ENCODE measurements at regions not wholly inside any gene's neighbourhood (a gene's known extent, or its start where the extent isn't known, plus 50 kb on each side); places are given as distances from the start of the nearest gene placed in this dataset.

DNA sequence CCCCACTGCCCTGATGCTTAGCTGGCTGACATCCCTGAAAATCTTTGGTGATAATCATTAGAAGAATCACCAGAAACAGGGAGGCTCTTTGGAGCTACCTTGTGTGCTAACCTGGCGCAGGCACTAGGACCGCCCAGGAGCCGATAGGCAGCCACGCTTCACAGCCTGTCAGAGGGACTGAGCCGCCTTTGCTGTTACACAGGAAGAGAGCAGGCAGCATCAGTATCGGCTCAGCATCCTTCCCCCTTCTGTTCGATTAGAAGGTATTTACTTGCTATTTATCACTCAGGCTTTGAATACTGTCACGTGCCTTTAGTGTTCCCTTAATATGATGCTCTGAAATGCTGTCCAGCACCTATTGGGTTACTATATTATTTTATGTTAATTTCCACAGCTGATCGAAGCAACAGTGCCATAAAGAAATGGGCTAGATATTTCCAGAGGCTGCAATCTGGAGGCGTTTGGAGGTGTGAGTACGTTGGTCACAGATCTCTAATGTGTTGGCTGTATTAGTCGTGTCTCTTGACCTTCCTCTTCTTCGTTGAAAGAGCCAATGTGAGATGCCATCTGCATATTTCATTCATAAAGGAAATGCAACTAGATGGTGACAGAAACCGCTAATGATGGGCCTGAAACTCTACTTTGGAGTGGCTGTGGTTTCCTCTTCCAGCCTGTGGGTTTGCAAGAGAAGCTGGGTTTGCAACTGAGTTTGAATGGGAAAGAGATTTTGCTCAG, 110.4 kb upstream of the RAB27B start:
- Histone ChIP-seq H3K4me2 (ENCODE audit: low read depth, low read length, poor library complexity, severe bottlenecking) (peak overlapping the region; percentile 88), H3K36me3 (ENCODE audit: insufficient read depth, low read length) (no peaks in the 10 kb centered on the region), H3K9ac (ENCODE audit: low read depth, low read length, poor library complexity, severe bottlenecking) (no peak overlapping the region), H3K4me3 (ENCODE audit: low read length, poor library complexity, severe bottlenecking) (peak overlapping the region; percentile 74), H4K20me1 (ENCODE audit: insufficient read depth, low read length, poor library complexity, severe bottlenecking) (no peaks in the 10 kb centered on the region), H3K79me2 (ENCODE audit: insufficient read depth, low read length) (no peaks in the 10 kb centered on the region), H3K27me3 (ENCODE audit: insufficient read depth, low read length, poor library complexity, severe bottlenecking) (no peaks in the 10 kb centered on the region), H3F3A (ENCODE audit: low read depth) (peaks cover 8% of the 10 kb centered on the region), H3K9me2 (replicated peaks; ENCODE audit: low read depth, low read length) (no peaks in the 10 kb centered on the region), H3K4me1 (ENCODE audit: insufficient read depth, low read length, poor library complexity, severe bottlenecking) (peaks cover 53% of the 10 kb centered on the region), H2AFZ (ENCODE audit: low read length) (no peak overlapping the region), H3K9me3 (ENCODE audit: insufficient read depth, low read depth, low read length) (no peaks in the 10 kb centered on the region)
- TF ChIP-seq, protein P1, sequence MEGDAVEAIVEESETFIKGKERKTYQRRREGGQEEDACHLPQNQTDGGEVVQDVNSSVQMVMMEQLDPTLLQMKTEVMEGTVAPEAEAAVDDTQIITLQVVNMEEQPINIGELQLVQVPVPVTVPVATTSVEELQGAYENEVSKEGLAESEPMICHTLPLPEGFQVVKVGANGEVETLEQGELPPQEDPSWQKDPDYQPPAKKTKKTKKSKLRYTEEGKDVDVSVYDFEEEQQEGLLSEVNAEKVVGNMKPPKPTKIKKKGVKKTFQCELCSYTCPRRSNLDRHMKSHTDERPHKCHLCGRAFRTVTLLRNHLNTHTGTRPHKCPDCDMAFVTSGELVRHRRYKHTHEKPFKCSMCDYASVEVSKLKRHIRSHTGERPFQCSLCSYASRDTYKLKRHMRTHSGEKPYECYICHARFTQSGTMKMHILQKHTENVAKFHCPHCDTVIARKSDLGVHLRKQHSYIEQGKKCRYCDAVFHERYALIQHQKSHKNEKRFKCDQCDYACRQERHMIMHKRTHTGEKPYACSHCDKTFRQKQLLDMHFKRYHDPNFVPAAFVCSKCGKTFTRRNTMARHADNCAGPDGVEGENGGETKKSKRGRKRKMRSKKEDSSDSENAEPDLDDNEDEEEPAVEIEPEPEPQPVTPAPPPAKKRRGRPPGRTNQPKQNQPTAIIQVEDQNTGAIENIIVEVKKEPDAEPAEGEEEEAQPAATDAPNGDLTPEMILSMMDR (conservative IDR thresholded peaks at IDR 0.05; ENCODE audit: low read length), result no peak
- TF ChIP-seq EZH2phosphoT487 (IDR thresholded peaks at IDR 0.05; ENCODE audit: borderline replicate concordance), result 0 out of 2 replicates have a peak, but pooled peaks have one; percentile 33

DNA sequence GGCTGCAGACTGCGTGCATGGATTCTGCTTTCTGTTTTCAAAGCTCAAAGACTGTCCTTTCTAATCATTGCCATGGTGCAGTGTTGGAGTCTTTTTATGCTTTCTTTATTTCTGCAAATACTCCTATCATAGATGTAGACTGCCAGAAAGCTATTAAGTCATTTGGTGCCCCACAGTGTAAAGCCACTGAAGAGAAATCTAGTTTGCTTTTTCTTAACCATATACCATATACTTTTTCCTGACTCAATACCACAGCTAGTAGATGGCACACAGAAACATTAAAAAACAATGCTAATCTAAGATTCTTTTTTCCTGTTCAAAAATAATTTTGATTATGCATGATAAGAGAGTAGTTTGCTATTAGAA, 109.9 kb upstream of the RAB27B start:
- Histone ChIP-seq H3K4me2 (ENCODE audit: low read depth, low read length, poor library complexity, severe bottlenecking) (peak overlapping the region; percentile 88), H3K9ac (ENCODE audit: low read depth, low read length, poor library complexity, severe bottlenecking) (no peak overlapping the region), H3K4me3 (ENCODE audit: low read length, poor library complexity, severe bottlenecking) (peak overlapping the region; percentile 74)

DNA sequence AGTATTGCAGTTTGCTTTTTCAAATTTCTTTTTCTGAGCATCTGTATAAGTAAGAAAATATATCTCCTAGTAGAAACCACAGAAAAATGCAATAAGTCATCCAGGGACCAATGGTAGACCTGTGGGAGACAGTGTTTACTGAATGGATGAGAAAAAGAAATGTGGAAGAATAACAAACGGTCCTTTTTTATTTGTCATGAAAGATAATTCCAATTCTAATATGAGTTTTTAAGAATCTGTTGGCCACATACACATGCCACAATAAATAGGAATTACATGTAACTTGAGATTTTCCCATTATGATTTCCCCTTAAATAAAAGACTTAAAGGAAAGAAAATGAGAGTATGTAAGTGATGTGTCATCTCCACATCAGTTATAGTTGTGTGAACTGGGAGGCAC, 107.7 kb upstream of the RAB27B start:
- H3K36me3 ChIP-seq (ENCODE audit: insufficient read depth, low read length), result no peaks in the 10 kb centered on the region
- H3K4me1 ChIP-seq (ENCODE audit: insufficient read depth, low read length, poor library complexity, severe bottlenecking), result peaks cover 26% of the 10 kb centered on the region
- TF ChIP-seq, protein P1 (conservative IDR thresholded peaks at IDR 0.05; ENCODE audit: low read length), result no peak
- TF ChIP-seq EZH2phosphoT487 (IDR thresholded peaks at IDR 0.05; ENCODE audit: borderline replicate concordance), result no peak
- H3F3A ChIP-seq (ENCODE audit: low read depth), result peaks cover 8% of the 10 kb centered on the region
- no peaks in the 10 kb centered on the region for H3K79me2 ChIP-seq (ENCODE audit: insufficient read depth, low read length)
- no peaks in the 10 kb centered on the region for H3K27me3 ChIP-seq (ENCODE audit: insufficient read depth, low read length, poor library complexity, severe bottlenecking)
- H3K9me3 ChIP-seq (ENCODE audit: insufficient read depth, low read depth, low read length), result no peaks in the 10 kb centered on the region; the same call in 1 of the 2 replicates
- H3K4me2 ChIP-seq (ENCODE audit: low read depth, low read length, poor library complexity, severe bottlenecking), result no peak overlapping the region
- no peaks in the 10 kb centered on the region for H4K20me1 ChIP-seq (ENCODE audit: insufficient read depth, low read length, poor library complexity, severe bottlenecking)
- no peak overlapping the region for H3K9ac ChIP-seq (ENCODE audit: low read depth, low read length, poor library complexity, severe bottlenecking)
- no peaks in the 10 kb centered on the region for H3K9me2 ChIP-seq (replicated peaks; ENCODE audit: low read depth, low read length)
- no peak overlapping the region for H2AFZ ChIP-seq (ENCODE audit: low read length)
- no peak overlapping the region for H3K4me3 ChIP-seq (ENCODE audit: low read length, poor library complexity, severe bottlenecking)

More for the DNA sequence above, 109.9 kb upstream of the RAB27B start:
- Histone ChIP-seq H4K20me1 (ENCODE audit: insufficient read depth, low read length, poor library complexity, severe bottlenecking) (no peaks in the 10 kb centered on the region), H3K36me3 (ENCODE audit: insufficient read depth, low read length) (no peaks in the 10 kb centered on the region), H3K79me2 (ENCODE audit: insufficient read depth, low read length) (no peaks in the 10 kb centered on the region), H3K4me1 (ENCODE audit: insufficient read depth, low read length, poor library complexity, severe bottlenecking) (peaks cover 48% of the 10 kb centered on the region), H3K27me3 (ENCODE audit: insufficient read depth, low read length, poor library complexity, severe bottlenecking) (no peaks in the 10 kb centered on the region), H3F3A (ENCODE audit: low read depth) (peaks cover 8% of the 10 kb centered on the region), H3K9me3 (ENCODE audit: insufficient read depth, low read depth, low read length) (no peaks in the 10 kb centered on the region), H3K9me2 (replicated peaks; ENCODE audit: low read depth, low read length) (no peaks in the 10 kb centered on the region), H2AFZ (ENCODE audit: low read length) (no peak overlapping the region)
- no peak for TF ChIP-seq EZH2phosphoT487 (IDR thresholded peaks at IDR 0.05; ENCODE audit: borderline replicate concordance)
- TF ChIP-seq, protein P1 (conservative IDR thresholded peaks at IDR 0.05; ENCODE audit: low read length), result no peak
